ENCODE measurements at regions not wholly inside any gene's neighbourhood (a gene's known extent, or its start where the extent isn't known, plus 50 kb on each side); places are given as distances from the start of the nearest gene placed in this dataset.

GRCh38 chr2:8343031-8343430, 338.8 kb upstream of the ID2 start (continued):
- TF ChIP-seq ZNF518A (tag by site-specific recombination; conservative IDR thresholded peaks at IDR 0.05; ENCODE audit: low read depth): no peak
- TF ChIP-seq ZBTB6 (tag by site-specific recombination; IDR thresholded peaks at IDR 0.05): no peak
- no peak for TF ChIP-seq ZNF174 (tag by site-specific recombination; IDR thresholded peaks at IDR 0.05)
- TF ChIP-seq INSM2 (tag by site-specific recombination; IDR thresholded peaks at IDR 0.05): no peak
- TF ChIP-seq GLIS2 (tag by site-specific recombination; IDR thresholded peaks at IDR 0.05): no peak
- no peak for TF ChIP-seq ZNF529 (tag by site-specific recombination; IDR thresholded peaks at IDR 0.05; ENCODE audit: insufficient replicate concordance)
- no peak for TF ChIP-seq OSR2 (tag by site-specific recombination; IDR thresholded peaks at IDR 0.05)
- TF ChIP-seq SCRT2 (tag by site-specific recombination; IDR thresholded peaks at IDR 0.05): no peak

- no peak overlapping the region for H3K27ac ChIP-seq (ENCODE audit: extremely low read depth, low read depth, low read length)
- TF ChIP-seq ZNF571 (tag by site-specific recombination; IDR thresholded peaks at IDR 0.05) (no peak), BCL11B (tag by site-specific recombination; IDR thresholded peaks at IDR 0.05; ENCODE audit: low read depth) (no peak), ZNF121 (tag by site-specific recombination; IDR thresholded peaks at IDR 0.05) (no peak), ZNF621 (tag by site-specific recombination; IDR thresholded peaks at IDR 0.05) (no peak), ZNF514 (tag by site-specific recombination; IDR thresholded peaks at IDR 0.05) (no peak), ZNF175 (tag by site-specific recombination; IDR thresholded peaks at IDR 0.05) (no peak), PBX3 (CRISPR knock-in tag; IDR thresholded peaks at IDR 0.05) (no peak), ZSCAN23 (tag by site-specific recombination; IDR thresholded peaks at IDR 0.05) (no peak), ZNF292 (tag by site-specific recombination; IDR thresholded peaks at IDR 0.05; ENCODE audit: borderline replicate concordance, low read depth) (no peak), IKZF3 (tag by site-specific recombination; IDR thresholded peaks at IDR 0.05) (no peak)
- H3K4me3 ChIP-seq (ENCODE audit: low read depth, low read length): no peak overlapping the region
- ChIA-PET CTCF (interaction anchor here (0.7 kb wide), 1 partner anchor 16 kb away, joined by 3 read pairs; no protein-coding TSS in a partner anchor), POLR2A (no interaction called here)
- H3K9me3 ChIP-seq (ENCODE audit: control insufficient read depth, insufficient read depth, low read depth, low read length): no peaks in the 10 kb centered on the region
- no peaks in the 10 kb centered on the region for H3K36me3 ChIP-seq (ENCODE audit: control insufficient read depth in 2 of 2, insufficient read depth in 1 of 2, low read length in 2 of 2)
- H3K4me1 ChIP-seq (ENCODE audit: control insufficient read depth, insufficient read depth, low read length): no peaks in the 10 kb centered on the region
These were observed 337.4 kb upstream of the ID2 start for GRCh38 chr2:8344144-8345097.
